Caki2 (cell line): ENCODE measurements at regions not wholly inside any gene's neighbourhood (a gene's known extent, or its start where the extent isn't known, plus 50 kb on each side); places are given as distances from the start of the nearest gene placed in this dataset.

Source experiments
- DNase-seq: peaks from one replicate; pipeline ENCODE4 v3.0.0-alpha.2; 2015; ENCODE audit warnings: low read depth
- in situ Hi-C: cut with HindIII; loops from 2 replicates; pipeline ENCODE4 v1.10.0; 2016; ENCODE audit warnings: low sequenced_read_pairs, low pct_unique_long_range_greater_than_20kb, mixed read lengths

- DNase-seq: no peak
- in situ Hi-C loops: no loop called here
Measured at GRCh38 chr3:124277144-124277890, 285.4 kb upstream of the ROPN1 start.

DNA sequence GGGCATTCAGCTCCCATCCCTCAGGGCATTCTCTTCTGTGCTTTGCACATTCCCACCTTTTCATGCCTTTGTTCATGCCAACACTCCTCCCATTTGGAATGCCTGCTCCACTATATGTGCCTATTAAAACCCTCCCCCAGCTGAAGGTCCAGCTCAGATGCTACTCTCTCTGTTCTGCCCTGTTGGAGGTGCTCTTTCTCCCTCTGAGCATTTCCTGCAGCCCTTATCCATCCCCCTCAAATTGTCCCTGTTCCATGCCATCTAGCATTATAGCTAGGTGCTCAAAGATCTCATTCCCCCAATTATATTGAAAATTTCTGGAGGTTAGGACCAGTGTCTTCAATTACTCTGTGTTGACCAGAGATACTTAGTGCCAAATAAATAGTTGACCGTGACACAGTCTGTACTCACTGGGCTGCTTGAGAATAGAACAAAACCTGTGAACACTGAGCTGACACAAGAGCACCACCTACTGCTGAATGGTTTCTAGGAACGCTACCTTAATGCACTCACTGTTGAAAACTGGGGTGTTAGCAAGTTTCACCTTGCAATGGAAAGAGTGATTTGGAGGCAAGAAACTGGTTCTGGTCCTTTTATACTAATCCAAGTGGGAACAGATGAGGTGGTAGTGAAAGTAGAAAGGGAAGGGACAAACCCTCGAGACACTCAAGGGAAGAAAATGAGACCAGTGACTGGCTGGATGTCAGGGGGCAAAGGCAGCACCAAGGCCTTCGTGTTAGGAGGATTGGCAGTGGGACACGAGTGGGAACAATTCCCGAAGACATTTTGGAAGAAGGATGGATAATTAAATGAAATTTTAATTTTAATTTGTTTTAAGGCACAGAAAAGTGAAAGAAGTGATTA is 289.8 kb upstream of the ROPN1 start:
- in situ Hi-C loops: no loop called here
- DNase-seq: no peak

DNA sequence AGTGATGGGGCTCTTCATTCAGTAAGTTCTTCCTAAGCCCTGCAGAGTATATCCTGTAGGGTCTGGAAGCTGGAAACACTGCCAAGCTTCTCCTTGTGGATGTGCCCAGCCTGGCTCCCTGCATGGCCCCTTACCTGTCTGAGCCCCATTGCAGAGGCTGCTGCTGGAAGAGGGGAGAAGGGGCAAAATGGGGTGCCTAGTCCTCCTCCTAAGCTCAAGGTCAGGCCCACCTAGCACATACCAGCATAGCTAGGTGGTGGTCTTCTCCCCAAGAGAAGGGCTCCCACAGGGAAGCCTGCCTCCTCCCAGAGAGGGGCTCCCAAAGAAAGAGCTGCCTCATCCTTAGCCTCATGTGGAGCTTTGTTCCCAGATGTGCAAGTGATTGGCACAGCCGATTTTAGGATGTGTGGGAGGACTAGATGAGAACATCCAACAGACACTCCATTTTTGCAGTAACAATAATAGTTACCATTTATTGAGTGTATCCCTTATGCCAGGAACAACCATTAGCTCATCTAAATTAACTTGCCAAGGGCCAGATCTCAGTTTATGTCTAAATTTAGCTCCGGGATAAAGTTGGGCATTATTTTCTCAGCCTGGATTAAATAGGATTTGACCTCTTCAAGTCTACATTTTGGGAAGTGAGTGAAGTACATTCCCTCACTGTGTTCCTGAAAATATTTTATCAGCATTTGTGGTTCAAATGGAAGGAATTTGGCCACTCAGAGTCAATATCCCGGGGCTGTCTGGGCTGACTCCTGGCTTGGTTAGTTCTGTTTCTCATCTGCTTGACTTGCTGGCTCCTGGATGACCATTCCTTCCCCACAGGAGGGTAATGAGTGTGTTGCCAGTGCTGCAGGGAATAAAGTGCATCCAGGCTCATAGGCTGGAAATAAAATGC is 291.1 kb upstream of the ROPN1 start:
- in situ Hi-C loops: no loop called here
- no peak for DNase-seq

GRCh38 chr3:124283652-124284023 is 291.7 kb upstream of the ROPN1 start:
- in situ Hi-C loops: no loop called here
- DNase-seq: no peak

DNA sequence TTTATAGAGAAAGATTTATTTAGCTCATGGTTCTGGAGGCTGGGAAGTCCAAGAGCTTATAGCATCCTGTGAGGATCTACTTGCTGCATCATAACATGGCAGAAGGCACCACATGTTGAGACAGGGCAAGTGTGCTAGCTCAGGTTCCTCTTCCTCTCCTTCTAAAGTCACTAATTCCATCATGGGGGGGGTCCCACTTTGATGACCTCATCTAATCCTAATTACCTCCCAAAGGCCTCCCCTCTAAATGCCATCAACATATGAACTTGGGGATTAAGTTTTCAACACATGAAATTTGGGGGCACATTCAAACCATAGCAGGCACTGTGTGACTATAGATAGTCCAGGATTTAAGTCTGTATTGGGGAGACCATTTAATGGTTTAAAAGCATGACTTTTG is 297.1 kb upstream of the ROPN1 start:
- DNase-seq: no peak
- in situ Hi-C loops: no loop called here

DNA sequence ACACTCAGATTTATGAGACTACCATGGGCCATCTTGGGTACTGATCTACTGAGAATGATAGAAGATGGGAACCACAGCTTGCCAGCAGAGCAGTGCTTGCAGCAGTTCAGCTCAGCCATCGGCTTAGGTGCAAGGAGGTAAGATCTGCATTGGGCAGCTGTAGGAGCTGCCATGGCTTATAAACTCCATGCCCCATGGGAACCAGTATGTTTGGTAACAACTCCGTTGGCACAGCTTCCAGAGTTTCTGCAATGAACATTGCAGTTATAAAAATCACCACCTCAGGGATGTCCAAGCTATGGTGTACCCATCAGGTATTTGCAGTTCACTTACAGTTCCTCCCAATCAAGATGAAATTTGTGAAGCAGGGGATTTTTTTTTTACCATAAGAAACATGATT is 299.1 kb upstream of the ROPN1 start:
- in situ Hi-C loops: no loop called here

GRCh38 chr3:124292329-124292728 is 300.4 kb upstream of the ROPN1 start:
- peak; percentile 40 for DNase-seq
- in situ Hi-C loops: no loop called here

More for the DNA sequence above, 299.1 kb upstream of the ROPN1 start:
- no peak for DNase-seq

DNA sequence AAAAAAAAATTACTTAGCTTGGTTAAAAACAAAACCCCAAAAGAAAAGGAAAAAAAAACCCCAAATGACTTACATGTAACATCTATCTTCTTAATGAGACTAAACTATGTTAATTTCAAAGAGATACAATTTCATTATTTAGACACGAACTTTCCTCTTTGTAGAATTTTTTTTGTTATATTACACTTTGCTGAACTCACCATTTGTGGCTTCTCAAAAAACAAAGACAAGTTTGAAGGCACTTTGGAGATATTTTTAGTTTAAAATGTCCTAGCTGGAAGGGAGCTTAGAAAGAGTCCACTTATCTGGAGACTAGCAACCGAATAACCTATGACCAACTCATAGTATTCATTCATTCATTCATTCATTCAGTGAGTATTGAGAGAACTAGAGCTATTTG is 301.7 kb upstream of the ROPN1 start:
- DNase-seq: no peak
- in situ Hi-C loops: no loop called here

GRCh38 chr3:124295362-124295761 is 303.4 kb upstream of the ROPN1 start:
- in situ Hi-C loops: no loop called here
- no peak for DNase-seq

- in situ Hi-C loops: no loop called here
- DNase-seq: no peak
Measured at GRCh38 chr3:124296406-124296805, 304.5 kb upstream of the ROPN1 start.

DNA sequence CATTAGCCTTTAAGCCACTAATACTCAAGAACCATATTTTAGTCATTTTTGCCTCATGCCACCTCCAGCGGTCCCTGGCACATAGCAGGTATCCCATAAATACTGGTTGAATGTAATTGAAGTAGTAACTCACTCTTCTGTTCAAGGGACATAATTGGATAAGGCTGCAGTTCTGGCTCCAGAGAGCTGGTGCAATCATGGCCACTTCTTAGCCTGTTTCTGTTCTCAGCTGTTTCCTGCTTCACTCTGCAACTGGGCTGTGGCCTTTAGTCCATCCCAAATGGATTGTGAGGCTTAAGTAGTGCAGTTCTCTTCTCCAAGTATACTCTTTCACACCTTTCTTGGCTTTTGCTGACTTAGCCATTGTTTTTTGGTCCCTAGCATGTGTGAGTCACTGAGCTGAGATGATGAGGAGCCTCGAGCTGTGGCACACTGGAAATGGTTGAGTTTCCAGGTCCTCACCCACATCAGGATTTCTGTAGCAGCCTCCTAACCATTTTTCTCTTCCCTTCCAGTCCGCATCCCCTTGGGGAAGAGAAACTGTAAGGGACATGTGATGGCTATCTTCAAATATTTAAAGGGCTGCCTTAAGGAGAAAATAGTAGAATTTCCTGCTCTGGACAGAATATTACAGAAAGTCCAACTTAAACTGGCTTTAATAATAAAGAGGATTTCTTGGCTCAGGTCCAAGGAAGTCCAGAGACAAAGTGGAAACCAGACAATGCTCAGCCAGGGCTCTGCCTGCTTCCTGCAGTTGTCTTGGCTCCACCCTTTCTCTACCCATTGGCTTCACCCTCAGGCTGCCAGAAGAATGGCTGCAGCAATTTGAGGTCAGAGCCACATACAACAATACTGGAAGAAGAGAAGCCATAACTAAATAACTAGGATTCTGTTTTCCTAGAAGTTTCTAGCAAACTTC is 305.4 kb upstream of the ROPN1 start:
- DNase-seq: peak; percentile 28
- in situ Hi-C loops: no loop called here

DNA sequence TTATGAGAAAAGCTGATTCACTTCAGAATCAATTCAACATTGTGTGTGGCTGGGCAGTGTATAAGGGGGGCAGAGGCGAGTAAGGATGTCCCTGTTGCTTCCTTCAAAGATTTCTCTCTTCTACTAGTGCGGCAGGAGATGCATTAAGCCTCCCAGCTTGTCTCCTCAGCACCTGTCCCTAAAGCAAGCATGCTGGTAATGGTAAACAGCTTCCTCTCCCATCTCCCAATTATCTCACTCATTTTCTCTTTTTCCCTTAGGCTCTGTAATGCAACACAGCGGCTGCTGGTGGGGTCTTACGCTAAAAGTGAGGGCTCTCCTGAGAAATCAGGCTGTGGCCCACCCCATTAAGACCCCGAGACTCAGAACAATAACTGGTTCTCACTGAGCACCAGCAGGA is 306.4 kb upstream of the ROPN1 start:
- in situ Hi-C loops: no loop called here
- no peak for DNase-seq

DNA sequence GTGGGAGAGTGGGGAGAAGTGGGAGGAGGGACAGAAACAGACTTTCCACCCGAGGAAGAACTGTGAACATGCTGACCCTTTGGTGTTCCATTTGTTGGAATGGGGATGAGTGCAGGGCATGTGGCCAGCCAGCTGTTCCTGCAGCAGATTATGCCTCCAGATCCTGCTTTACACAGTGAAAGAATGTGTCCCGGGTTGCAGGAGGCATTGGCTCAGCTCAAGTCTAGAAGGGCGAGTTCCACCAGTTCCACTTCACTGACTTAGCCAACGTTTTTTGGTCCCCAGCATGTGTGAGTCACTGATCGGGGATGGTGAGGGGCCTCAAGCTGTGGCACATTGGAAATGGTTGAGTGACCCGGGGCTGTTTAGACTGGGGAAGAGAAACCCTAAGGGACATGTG is 307.0 kb upstream of the ROPN1 start:
- peak; percentile 91 for DNase-seq
- in situ Hi-C loops: no loop called here

DNA sequence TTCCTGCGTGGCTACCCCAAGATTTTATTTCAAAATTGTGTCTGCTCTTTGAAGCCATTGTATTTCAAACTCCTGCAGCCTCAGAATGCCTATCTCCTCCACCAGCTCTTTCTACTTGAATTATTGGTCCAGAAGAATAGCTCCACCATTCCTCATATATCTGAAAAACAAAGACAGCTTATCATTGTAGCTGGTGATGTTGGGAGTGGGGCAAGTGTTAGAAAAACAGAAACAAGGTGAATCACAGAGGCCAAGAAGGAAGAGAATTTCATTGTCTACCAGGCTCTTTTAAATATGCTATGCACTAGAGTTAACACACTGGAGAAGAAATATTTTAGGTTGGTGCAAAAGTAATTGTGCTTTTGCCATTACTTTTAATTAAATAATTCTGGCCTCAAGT is 307.9 kb upstream of the ROPN1 start:
- peak; percentile 75 for DNase-seq
- in situ Hi-C loops: no loop called here

DNA sequence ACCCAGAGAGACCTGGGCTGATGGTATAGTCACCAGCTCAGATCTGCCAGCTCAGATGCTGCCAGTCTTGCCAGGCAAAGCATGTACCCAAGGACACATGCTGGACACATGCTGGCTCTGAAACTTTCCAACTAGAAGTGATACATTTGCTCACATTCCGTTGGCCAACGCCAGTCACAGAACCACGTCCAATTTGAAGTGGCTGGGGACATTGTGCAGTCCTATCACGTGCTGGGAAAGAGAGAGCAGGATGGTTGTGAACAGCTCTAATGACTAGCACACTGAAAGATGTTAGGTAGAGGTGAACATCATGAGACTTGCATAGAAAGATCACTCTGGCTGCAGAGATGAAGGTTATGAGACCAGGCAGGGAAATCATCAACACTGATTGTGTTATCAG is 308.5 kb upstream of the ROPN1 start:
- in situ Hi-C loops: no loop called here

GRCh38 chr3:124303305-124303910 is 311.5 kb upstream of the ROPN1 start:
- no peak for DNase-seq
- in situ Hi-C loops: no loop called here

More for the DNA sequence above, 308.5 kb upstream of the ROPN1 start:
- no peak for DNase-seq

DNA sequence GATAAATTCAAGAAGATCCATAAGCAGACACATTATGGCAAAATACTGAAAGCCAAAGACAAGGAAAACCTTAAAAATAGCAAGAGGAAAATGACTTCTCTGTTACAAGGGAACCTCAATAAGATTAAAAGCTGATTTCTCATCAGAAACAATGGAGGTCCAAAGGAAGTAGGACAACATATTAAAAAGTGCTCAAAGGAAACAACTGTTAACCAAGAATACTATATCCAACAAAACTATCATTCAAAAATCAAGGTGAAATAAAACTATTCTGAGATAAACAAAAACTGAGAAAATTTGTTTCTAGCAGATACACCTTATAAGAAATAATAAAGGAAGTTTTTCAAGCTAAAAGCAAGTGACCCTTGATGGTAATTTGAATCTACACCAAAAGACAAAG is 314.7 kb upstream of the ROPN1 start:
- DNase-seq: no peak
- in situ Hi-C loops: no loop called here
